ENCODE measurements at regions not wholly inside any gene's neighbourhood (a gene's known extent, or its start where the extent isn't known, plus 50 kb on each side); places are given as distances from the start of the nearest gene placed in this dataset.

- CTCF ChIA-PET: no interaction called here
Observed at GRCh38 chr12:83313827-83314226, 627.1 kb downstream of the TMTC2 start.

GRCh38 chr12:83313322-83313721 lies 626.6 kb downstream of the TMTC2 start:
- DNase-seq (ENCODE audit: low read depth, low spot score): no peak
- Histone ChIP-seq H3K4me3 (ENCODE audit: low read depth, low read length) (no peak overlapping the region), H3K27me3 (ENCODE audit: control insufficient read depth, insufficient read depth, low read length) (no peaks in the 10 kb centered on the region), H3K9me3 (ENCODE audit: control insufficient read depth, insufficient read depth, low read length) (no peaks in the 10 kb centered on the region), H3K27ac (ENCODE audit: low read depth, low read length) (no peak overlapping the region)
- TF ChIP-seq, protein P1, sequence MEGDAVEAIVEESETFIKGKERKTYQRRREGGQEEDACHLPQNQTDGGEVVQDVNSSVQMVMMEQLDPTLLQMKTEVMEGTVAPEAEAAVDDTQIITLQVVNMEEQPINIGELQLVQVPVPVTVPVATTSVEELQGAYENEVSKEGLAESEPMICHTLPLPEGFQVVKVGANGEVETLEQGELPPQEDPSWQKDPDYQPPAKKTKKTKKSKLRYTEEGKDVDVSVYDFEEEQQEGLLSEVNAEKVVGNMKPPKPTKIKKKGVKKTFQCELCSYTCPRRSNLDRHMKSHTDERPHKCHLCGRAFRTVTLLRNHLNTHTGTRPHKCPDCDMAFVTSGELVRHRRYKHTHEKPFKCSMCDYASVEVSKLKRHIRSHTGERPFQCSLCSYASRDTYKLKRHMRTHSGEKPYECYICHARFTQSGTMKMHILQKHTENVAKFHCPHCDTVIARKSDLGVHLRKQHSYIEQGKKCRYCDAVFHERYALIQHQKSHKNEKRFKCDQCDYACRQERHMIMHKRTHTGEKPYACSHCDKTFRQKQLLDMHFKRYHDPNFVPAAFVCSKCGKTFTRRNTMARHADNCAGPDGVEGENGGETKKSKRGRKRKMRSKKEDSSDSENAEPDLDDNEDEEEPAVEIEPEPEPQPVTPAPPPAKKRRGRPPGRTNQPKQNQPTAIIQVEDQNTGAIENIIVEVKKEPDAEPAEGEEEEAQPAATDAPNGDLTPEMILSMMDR (IDR thresholded peaks at IDR 0.05; ENCODE audit: low read depth, low read length): no peak
- ChIA-PET CTCF (no interaction called here), POLR2A (no interaction called here)

More at GRCh38 chr12:83313827-83314226, 627.1 kb downstream of the TMTC2 start:
- TF ChIP-seq, protein P1 (IDR thresholded peaks at IDR 0.05; ENCODE audit: low read depth, low read length): no peak
- Histone ChIP-seq H3K27ac (ENCODE audit: low read depth, low read length) (no peak overlapping the region), H3K27me3 (ENCODE audit: control insufficient read depth, insufficient read depth, low read length) (no peaks in the 10 kb centered on the region), H3K4me3 (ENCODE audit: low read depth, low read length) (no peak overlapping the region), H3K9me3 (ENCODE audit: control insufficient read depth, insufficient read depth, low read length) (no peaks in the 10 kb centered on the region)
- DNase-seq (ENCODE audit: low read depth, low spot score): no peak
- POLR2A ChIA-PET: no interaction called here

DNA sequence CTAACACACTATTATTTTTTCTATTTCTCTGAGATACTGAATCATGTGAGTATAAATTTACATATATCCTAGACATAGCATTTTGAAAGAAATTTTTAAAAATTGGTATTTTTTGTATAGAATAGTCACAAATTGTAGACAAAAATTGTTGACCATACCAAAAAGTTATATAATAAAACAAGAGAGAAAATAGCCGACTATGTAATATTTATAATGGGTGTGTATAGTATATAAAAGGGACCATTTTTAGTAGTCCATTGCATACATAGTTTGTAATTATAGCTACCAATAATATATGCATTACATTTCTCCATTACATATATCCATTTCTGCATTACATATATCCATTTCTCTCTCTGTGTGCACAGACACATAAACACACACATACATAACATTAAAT lies 590.2 kb downstream of the TMTC2 start:
- TF ChIP-seq, protein P1 (IDR thresholded peaks at IDR 0.05; ENCODE audit: low read depth, low read length): no peak
- ChIA-PET CTCF (no interaction called here), POLR2A (no interaction called here)
- Histone ChIP-seq H3K4me3 (ENCODE audit: low read depth, low read length) (no peak overlapping the region), H3K27ac (ENCODE audit: low read depth, low read length) (no peak overlapping the region), H3K27me3 (ENCODE audit: control insufficient read depth, insufficient read depth, low read length) (no peaks in the 10 kb centered on the region), H3K9me3 (ENCODE audit: control insufficient read depth, insufficient read depth, low read length) (no peaks in the 10 kb centered on the region)
- DNase-seq (ENCODE audit: low read depth, low spot score): no peak

DNA sequence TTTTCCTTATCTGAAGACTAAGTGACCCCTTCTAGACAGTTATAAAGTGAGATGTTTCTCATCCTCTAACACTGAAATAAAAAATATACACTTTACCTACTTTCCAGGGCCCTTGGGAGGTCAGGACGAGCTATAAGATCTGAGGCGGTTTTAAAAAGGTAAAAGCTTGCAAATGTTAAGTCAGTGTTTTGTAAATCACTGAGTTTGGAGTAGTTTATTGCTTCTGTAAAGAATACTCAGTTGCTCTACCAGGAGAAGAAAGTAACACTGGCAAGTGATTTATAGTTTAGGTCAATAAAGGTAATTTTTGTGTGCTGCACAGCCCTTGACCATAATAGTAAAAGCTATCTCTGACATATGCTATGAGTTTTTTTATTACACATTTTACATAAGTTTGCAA lies 584.5 kb downstream of the TMTC2 start:
- Histone ChIP-seq H3K27ac (ENCODE audit: low read depth, low read length) (no peak overlapping the region), H3K9me3 (ENCODE audit: control insufficient read depth, insufficient read depth, low read length) (peaks cover 2% of the 10 kb centered on the region; the same call in 1 of the 2 replicates), H3K27me3 (ENCODE audit: control insufficient read depth, insufficient read depth, low read length) (no peaks in the 10 kb centered on the region), H3K4me3 (ENCODE audit: low read depth, low read length) (no peak overlapping the region)
- ChIA-PET CTCF (no interaction called here), POLR2A (no interaction called here)
- DNase-seq (ENCODE audit: low read depth, low spot score): no peak
- TF ChIP-seq, protein P1 (IDR thresholded peaks at IDR 0.05; ENCODE audit: low read depth, low read length): no peak

- no peak for DNase-seq (ENCODE audit: low read depth, low spot score)
- Histone ChIP-seq H3K9me3 (ENCODE audit: control insufficient read depth, insufficient read depth, low read length) (peaks cover 2% of the 10 kb centered on the region; the same call in 1 of the 2 replicates), H3K4me3 (ENCODE audit: low read depth, low read length) (no peak overlapping the region), H3K27me3 (ENCODE audit: control insufficient read depth, insufficient read depth, low read length) (no peaks in the 10 kb centered on the region), H3K27ac (ENCODE audit: low read depth, low read length) (no peak overlapping the region)
- CTCF ChIA-PET: no interaction called here
- TF ChIP-seq, protein P1 (IDR thresholded peaks at IDR 0.05; ENCODE audit: low read depth, low read length): no peak
- POLR2A ChIA-PET: no interaction called here
Observed at GRCh38 chr12:83265808-83266207, 579.1 kb downstream of the TMTC2 start.

Measured in AG04450 (cell line).